Lung (tissue), 11 donors: ENCODE measurements at regions not wholly inside any gene's neighbourhood (a gene's known extent, or its start where the extent isn't known, plus 50 kb on each side); places are given as distances from the start of the nearest gene placed in this dataset.

Experiments used
- ATAC-seq: fragments of 200-7000 bp; cut with Tn5 transposase; one replicate; pipeline ENCODE4 v1.9.1; 2020; ENCODE audit warnings: moderate number of reproducible peaks; ENCODE audit not compliant: insufficient read depth, low FRiP score
- DNase-seq, 3 donors: peaks; one replicate each; pipeline ENCODE4 v3.0.0-alpha.2; 2013 to 2017
- H3K27ac ChIP-seq, 2 donors: one replicate each; pipeline ENCODE4 v1.5.1; 2013; ENCODE audit warnings: mild to moderate bottlenecking in 2 of 2, moderate library complexity in 2 of 2, control low read depth in 1 of 2, inconsistent platforms in 1 of 2, low read depth in 1 of 2, low read length in 1 of 2
- H3K27me3 ChIP-seq, 3 donors: one replicate each; pipeline ENCODE4 v1.5.1; 2013; ENCODE audit warnings: low read length in 2 of 3; ENCODE audit not compliant: control insufficient read depth in 3 of 3, insufficient read depth in 3 of 3
- H3K36me3 ChIP-seq, 4 donors: one replicate each; pipeline ENCODE4 v1.5.1; 2013; ENCODE audit warnings: low read length in 4 of 4, mild to moderate bottlenecking in 1 of 4, moderate library complexity in 1 of 4; ENCODE audit not compliant: control insufficient read depth in 4 of 4, insufficient read depth in 4 of 4
- H3K4me1 ChIP-seq, 5 donors: one replicate each; pipeline ENCODE4 v1.5.1; 2013; ENCODE audit warnings: low read length in 5 of 5, mild to moderate bottlenecking in 2 of 5, moderate library complexity in 1 of 5; ENCODE audit not compliant: control insufficient read depth in 5 of 5, insufficient read depth in 5 of 5
- H3K4me3 ChIP-seq: one replicate; pipeline ENCODE4 v1.5.1; 2013; ENCODE audit warnings: mild to moderate bottlenecking, control low read depth, moderate library complexity
- H3K9ac ChIP-seq, 2 donors: one replicate each; pipeline ENCODE4 v1.5.1; 2013; ENCODE audit warnings: low read length in 2 of 2, control low read depth in 1 of 2; ENCODE audit not compliant: insufficient read depth in 1 of 2
- H3K9me3 ChIP-seq, 4 donors: one replicate each; pipeline ENCODE4 v1.5.1; 2013; ENCODE audit warnings: low read length in 3 of 4, mild to moderate bottlenecking in 1 of 4, moderate library complexity in 1 of 4; ENCODE audit not compliant: control insufficient read depth in 4 of 4, insufficient read depth in 3 of 4
- CTCF ChIP-seq: IDR thresholded peaks from 2 replicates; pipeline ENCODE4 v1.5.1; 2012; ENCODE audit warnings: mild to moderate bottlenecking; ENCODE audit errors: control extremely low read depth, extremely low read depth
- WGBS, 2 donors: extraction: QIAGEN DNeasy Blood & Tissue Kit; methylation state at CpG; one replicate each; pipeline ENCODE4 v1.1.7; 2013; 5-methylcytosine and 5-hydroxymethylcytosine counted together
- donor health status: control.
- donor health status: control.
- donor health status: Bipolar disorder and iron deficiency.
- donor health status: healthy.
- donor health status: DM: yes; HTN: yes; CAD: no.

- DNase-seq = no peak
- H3K9ac ChIP-seq = no peak overlapping the region
- no peak for TF ChIP-seq CTCF
- H3K27ac ChIP-seq = no peak overlapping the region
- H3K27me3 ChIP-seq = no peaks in the 10 kb centered on the region
- H3K36me3 ChIP-seq = no peaks in the 10 kb centered on the region
- no peak for ATAC-seq
- 85 to 87% methylated on average over 3 of the region's 3 CpGs for WGBS, 2 donors
- H3K4me3 ChIP-seq = no peak overlapping the region
- H3K4me1 ChIP-seq = no peaks in the 10 kb centered on the region
- peaks cover 0 to 2% (median 0%) of the 10 kb centered on the region in 4 donors for H3K9me3 ChIP-seq
These were observed 372.9 kb upstream of the COBL start for GRCh38 chr7:51689547-51689946.

GRCh38 chr7:51685794-51686193 is 369.2 kb upstream of the COBL start:
- H3K9ac ChIP-seq = no peak overlapping the region
- H3K36me3 ChIP-seq = no peaks in the 10 kb centered on the region
- no peak overlapping the region for H3K27ac ChIP-seq
- 89 to 90% methylated on average over 4 of the region's 4 CpGs for WGBS, 2 donors
- no peak for ATAC-seq
- H3K4me3 ChIP-seq = no peak overlapping the region
- TF ChIP-seq CTCF = no peak
- H3K27me3 ChIP-seq = no peaks in the 10 kb centered on the region
- no peak for DNase-seq
- no peaks in the 10 kb centered on the region for H3K4me1 ChIP-seq
- no peaks in the 10 kb centered on the region for H3K9me3 ChIP-seq

- WGBS, 2 donors = 76 to 77% methylated on average over 13 of the region's 13 CpGs
- no peaks in the 10 kb centered on the region for H3K27me3 ChIP-seq
- ATAC-seq = no peak
These were observed 364.2 kb upstream of the COBL start for GRCh38 chr7:51680594-51681399.

More at GRCh38 chr7:51680594-51681399, 364.2 kb upstream of the COBL start:
- Histone ChIP-seq H3K36me3 (no peaks in the 10 kb centered on the region), H3K4me1 (no peaks in the 10 kb centered on the region), H3K4me3 (no peak overlapping the region), H3K9me3 (peaks cover 0 to 4% (median under 1%) of the 10 kb centered on the region in 4 donors), H3K27ac (no peak overlapping the region), H3K9ac (no peak overlapping the region)
- no peak for DNase-seq
- TF ChIP-seq CTCF = no peak
